HG03469 (cell line): ENCODE measurements at regions not wholly inside any gene's neighbourhood (a gene's known extent, or its start where the extent isn't known, plus 50 kb on each side); places are given as distances from the start of the nearest gene placed in this dataset.
A peak's percentile ranks its signal among the peaks of the same experiment; 100 is the strongest.
"Not testable (repeated sequence)": the region's sequence is repeated elsewhere in the genome, so short reads cannot be mapped to it uniquely, and the experiment has no call there.

ENCODE experiments used
- ATAC-seq: cut with Tn5 transposase; IDR thresholded peaks from one replicate; pipeline ENCODE4 v1.9.1; 2021; ENCODE audit warnings: mild to moderate bottlenecking, moderate library complexity, moderate number of reproducible peaks; ENCODE audit not compliant: unreplicated experiment

GRCh38 chr6:115467726-115468125 is 593.0 kb downstream of the FRK start:
- ATAC-seq: no peak

DNA sequence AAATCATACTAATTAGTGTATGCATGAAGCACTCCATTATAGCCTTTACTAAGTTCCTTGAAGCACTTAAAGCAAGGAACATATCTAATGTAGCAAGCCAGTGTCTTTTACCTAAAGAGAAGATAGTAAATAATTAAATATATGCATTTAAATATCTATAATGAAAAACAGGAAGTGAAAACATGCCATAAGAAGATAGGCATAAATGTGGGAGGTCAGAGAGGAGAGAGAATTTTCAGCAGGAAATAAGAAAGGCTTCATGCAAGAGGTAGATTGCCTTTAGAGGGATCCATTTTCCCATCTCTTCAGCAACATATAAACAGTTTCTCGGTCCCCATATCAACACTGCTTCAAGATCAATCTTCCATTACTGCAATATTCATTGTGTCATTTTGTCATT is 599.8 kb downstream of the FRK start:
- no peak for ATAC-seq

- ATAC-seq: no peak
These were observed 603.8 kb downstream of the FRK start for GRCh38 chr6:115456848-115457247.

- no peak for ATAC-seq
These were observed 616.7 kb downstream of the FRK start for GRCh38 chr6:115443825-115444478.

DNA sequence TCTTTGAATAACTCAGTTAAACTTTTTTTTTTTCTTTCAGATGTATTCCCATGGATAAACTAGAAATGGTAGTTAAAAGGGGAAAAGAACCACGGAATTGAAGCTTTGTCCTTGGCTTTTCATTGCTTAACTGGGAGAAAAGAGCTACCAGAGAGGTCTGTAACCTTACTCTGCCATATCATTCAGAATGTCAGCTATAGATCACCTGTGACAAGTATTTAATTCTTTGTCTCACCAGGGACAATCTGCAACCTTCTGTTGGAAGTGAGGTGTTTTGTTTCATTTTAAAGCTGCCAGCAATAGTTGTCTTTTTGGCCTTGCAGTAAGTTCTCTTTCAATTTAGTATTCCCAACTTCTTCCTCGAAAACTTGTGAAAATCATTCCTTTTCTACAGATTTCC is 618.4 kb downstream of the FRK start:
- ATAC-seq: no peak

DNA sequence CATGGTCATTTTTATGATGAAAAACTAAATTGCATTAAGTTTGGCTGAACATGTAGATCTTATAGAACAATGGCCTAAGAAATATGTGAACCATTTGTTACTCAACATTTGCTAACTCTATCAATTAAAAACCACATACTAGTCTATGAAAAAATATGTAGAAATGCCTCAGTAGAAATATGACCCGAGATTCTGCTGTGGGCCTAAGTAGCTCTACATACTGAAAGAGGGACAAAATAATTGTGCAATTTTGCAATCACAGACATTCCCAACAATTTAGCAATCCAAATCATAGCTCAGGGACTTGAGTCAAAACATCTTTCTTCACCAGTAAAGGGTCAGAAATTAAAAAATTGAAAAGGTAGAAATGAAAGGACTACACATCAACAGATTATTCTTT is 619.0 kb downstream of the FRK start:
- no peak for ATAC-seq

DNA sequence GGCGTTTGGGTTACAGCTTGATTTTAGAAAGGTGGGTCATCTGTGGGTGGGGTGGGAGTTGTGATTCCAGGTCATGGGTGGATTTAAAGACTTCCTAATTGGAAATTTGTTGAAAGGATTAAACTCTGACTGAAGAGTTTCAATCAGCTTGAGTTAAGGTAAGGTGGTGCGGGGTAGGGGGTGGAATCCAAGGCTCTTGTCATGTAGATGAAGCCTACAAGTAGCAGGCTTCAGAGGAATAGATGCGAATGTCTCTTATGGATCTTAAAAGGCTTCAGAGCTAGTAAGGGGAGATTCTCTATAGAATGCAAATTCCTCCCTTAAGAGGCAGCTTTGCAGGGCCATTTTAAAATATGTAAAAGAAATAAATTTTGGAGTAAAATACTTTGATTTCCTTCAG is 645.3 kb downstream of the FRK start:
- no peak for ATAC-seq

GRCh38 chr6:115414916-115415315 is 645.8 kb downstream of the FRK start:
- not testable (repeated sequence) for ATAC-seq

DNA sequence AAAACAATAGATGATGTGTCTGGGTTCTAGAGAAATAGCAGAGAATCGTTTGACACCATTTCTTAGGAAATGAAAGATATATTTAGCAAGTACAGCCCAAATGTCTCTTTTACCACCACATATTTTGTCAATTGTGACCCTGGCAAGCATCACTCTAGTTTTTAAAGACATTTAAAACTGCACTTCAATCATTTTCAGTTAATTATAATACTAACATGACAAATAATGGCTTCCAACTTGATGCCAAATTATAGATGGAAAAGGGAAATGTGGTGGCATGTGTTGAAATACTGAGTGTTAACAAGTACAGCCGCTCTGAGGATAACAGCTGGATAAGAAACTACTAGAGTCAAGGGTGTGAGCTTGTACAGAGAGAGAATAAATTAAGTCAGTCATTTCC is 648.9 kb downstream of the FRK start:
- no peak for ATAC-seq

DNA sequence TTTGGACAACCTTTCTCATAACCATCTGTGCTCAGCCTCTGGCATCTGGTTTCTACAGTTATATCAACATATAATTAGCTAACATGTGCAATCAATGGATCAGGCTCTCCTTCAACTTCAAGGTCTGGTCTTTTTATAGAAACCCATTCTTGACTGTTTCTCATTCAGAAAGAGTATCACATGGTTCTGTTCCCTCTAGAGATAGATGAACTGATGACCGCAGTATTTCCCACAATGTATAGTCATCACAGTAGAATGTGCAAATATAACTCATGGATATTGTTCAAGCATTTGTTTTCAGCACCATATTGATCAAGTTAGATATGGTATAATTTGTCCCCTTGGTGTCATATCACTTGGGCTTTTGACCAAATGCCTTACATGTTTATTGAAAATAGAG is 656.2 kb downstream of the FRK start:
- no peak for ATAC-seq

DNA sequence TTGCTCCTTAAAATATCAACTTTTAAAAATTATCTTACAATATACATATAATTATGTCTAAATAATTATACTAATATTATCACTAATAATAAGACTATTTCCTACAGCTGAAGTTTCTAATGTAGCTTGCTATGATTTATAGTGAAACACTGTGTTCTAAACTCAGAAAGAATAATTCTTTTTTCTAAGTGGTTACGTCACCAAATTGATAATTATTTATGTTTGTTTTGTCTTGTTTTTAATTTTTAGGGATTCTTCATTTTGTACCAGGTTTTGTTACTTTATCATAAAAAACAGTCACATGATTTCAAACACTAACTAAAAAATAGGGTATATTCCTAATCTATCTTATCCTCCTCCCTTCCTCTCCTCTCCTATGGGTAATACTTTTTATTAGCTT is 662.1 kb downstream of the FRK start:
- ATAC-seq: no peak

- ATAC-seq: no peak
These were observed 664.4 kb downstream of the FRK start for GRCh38 chr6:115396112-115396906.

DNA sequence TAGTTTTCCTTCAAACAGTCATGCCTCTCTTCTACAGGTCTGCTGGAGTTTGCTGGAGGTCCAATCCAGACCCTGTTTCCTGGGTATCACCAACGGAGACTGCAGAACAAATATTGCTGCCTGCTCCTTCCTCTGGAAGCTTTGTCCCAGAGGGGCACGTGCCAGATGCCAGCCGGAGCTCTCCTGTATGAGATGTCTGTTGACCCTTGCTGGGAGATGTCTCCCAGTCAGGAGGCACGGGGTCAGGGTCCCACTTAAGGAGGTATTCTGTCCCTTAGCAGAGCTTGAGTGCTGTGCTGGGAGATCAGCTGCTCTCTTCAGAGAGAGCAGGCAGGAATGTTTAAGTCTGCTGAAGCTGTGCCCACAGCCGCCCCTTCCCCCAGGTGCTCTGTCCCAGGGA is 666.9 kb downstream of the FRK start:
- ATAC-seq: no peak

DNA sequence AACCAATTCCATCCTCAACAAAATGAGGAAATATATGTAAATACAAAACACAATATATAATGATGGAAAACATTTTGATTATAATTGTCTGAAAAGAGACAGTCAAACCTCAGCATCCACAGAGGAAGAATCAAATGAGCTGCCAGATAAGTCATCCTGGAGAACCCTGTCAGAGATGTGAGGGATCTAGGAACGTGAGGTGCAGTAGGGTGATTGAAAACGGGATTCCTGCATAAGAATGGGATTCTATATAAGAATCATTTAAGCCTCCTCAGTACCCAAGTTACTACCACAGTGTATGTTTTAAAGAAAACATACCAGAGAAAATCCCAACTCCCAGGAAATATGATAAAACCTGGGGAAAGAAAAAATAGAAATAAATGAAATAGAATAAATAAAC is 690.5 kb downstream of the FRK start:
- ATAC-seq: no peak

DNA sequence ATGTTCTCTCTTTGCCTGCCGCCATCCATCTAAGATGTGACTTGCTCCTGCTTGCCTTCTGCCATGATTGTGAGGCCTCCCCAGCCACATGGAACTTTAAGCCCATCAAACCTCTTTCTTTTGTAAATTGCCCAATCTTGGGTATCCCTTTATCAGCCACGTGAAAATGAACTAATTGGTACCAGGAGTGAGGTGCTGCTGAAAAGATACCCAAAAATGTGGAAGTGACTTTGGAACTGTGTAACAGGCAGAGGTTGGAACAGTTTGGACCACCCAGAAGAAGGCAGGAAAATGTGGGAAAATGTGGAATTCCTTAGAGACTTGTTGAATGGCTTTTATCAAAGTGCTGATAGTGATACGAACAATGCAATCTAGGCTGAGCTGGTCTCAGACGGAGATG is 694.9 kb downstream of the FRK start:
- ATAC-seq: no peak

DNA sequence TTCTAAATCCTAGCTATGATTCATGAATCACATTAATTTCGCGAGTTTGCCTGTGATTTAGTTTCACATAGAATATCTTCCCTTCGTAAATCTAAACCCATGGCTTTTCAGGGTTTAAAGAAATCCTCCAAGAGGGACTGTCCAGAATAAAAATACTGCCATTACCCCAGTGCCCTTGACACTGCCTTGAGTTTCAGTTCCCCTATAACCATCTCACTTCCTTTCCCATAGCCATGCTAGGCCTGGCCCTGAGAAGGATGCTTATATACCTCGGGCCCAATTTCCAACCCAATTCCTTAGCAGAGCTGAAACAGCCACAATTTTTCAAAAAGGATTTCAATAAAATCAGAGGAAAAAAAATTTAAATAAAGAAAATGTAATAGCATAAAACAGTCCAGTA is 697.3 kb downstream of the FRK start:
- peak; percentile 90 for ATAC-seq

- no peak for ATAC-seq
These were observed 698.5 kb downstream of the FRK start for GRCh38 chr6:115362234-115362633.

DNA sequence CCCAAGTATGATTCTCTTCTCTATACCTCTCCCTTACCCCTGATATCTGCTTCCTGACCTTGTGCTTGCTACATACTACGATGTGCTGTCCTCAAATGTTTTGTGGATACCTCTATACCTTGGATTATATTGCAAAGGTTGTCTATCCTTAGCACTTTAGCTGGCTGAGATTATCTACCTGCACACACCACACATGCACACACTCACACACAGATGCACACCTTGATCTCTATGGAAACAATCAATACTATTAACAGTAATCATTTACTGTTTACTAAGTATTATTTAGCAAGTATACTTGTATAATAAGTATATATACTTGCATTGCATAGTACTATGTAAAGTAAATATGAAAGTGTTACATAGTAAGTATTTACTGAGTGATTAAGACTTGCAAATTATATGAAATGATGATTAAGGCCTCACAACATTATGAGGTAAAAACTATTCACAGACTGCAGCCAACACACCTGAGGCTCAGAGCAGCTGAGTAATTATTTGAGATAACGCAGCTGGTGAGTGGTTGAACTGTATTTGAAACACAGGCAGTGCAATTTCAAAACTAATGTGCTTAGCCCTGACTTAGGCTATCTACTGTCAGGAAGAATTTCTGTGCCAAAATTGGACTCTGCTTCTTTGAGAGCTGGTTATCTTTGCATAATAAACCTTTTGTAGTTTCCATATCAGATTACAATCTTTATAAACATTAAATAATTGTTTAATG is 699.9 kb downstream of the FRK start:
- no peak for ATAC-seq

DNA sequence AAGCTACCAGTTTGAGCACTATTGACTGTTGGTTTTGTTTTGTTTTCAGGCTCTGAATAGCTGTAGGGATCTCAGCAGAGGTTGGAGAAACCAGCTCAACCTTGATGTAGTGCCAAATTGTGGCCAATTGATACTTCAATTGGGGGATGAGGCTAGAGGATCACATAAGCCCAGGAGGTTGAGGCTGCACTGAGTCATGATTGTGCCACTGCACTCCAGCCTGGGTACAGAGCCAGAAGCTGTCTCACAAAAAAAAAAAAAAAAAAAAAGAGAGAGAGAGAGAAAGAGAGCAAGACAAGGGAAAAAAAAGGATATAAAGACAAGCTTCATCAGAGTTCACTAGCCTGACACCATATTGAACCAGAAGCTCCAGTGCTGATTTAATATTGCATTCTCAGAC is 702.1 kb downstream of the FRK start:
- ATAC-seq: no peak

- no peak for ATAC-seq
These were observed 704.3 kb downstream of the FRK start for GRCh38 chr6:115356371-115356770.

- no peak for ATAC-seq
These were observed 737.7 kb downstream of the FRK start for GRCh38 chr6:115323001-115323400.

DNA sequence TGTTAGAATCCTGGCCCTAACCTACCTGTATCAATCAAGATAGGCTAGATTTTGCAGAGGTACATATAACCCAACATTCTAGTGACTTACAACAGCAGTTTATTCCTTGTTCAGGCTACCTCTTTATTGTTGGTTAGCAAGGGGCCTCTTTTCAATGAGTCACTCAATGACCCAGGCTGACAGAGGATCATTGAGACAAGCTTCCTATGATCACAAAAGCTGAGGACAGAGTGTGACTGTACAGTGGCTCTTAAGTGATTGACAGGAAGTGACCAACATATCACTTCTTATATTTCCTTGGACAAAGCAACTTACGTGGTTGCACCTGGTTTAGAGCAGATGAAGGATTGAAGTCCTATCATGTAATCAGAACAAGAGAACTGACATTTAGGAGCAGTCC is 740.9 kb downstream of the FRK start:
- no peak for ATAC-seq
